ACHN (cell line): ENCODE measurements at regions not wholly inside any gene's neighbourhood (a gene's known extent, or its start where the extent isn't known, plus 50 kb on each side); places are given as distances from the start of the nearest gene placed in this dataset.
A peak's percentile ranks its signal among the peaks of the same experiment; 100 is the strongest.

Source experiments
- DNase-seq: peaks from one replicate; pipeline ENCODE4 v3.0.0-alpha.2; 2015
- in situ Hi-C: cut with HindIII; loops from 2 replicates; pipeline ENCODE4 v1.10.0; 2017; ENCODE audit warnings: low sequenced_read_pairs, low pct_ligation_motif_present, low pct_unique_long_range_greater_than_20kb

GRCh38 chr11:39462506-39462905, 1996.9 kb downstream of the LRRC4C start:
- no peak for DNase-seq
- in situ Hi-C loops, result no loop called here

- DNase-seq, result no peak
- in situ Hi-C loops, result no loop called here
These were observed 1998.4 kb downstream of the LRRC4C start for GRCh38 chr11:39461066-39461465.

GRCh38 chr11:39459606-39460005, 1999.8 kb downstream of the LRRC4C start:
- DNase-seq, result no peak
- in situ Hi-C loops, result no loop called here

- DNase-seq, result no peak
- in situ Hi-C loops, result no loop called here
These were observed 2001.0 kb downstream of the LRRC4C start for GRCh38 chr11:39458481-39458880.

- in situ Hi-C loops, result no loop called here
- DNase-seq, result no peak
These were observed 2015.9 kb downstream of the LRRC4C start for GRCh38 chr11:39443424-39444022.

GRCh38 chr11:39442177-39442576, 2017.3 kb downstream of the LRRC4C start:
- in situ Hi-C loops, result no loop called here
- DNase-seq, result no peak

DNA sequence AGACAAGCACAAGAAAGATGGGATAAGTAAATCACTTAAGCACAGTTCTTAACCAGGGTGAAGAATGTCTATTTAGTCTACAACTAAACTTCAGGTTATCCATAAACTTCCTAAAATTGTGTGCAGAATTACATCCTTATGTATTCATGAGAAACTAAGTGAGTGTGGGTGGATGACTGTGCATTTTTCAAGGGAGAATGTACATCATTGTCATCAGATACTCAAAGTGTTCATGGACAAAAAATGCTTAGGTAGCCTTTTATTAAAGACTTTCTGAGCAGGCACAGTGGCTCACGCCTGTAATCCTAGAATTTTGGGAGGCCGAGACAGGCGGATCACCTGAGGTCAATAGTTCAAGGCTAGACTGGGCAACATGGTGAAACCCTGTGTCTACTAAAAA, 2023.8 kb downstream of the LRRC4C start:
- DNase-seq, result no peak
- in situ Hi-C loops, result no loop called here

GRCh38 chr11:39434466-39434865, 2025.0 kb downstream of the LRRC4C start:
- DNase-seq, result no peak

DNA sequence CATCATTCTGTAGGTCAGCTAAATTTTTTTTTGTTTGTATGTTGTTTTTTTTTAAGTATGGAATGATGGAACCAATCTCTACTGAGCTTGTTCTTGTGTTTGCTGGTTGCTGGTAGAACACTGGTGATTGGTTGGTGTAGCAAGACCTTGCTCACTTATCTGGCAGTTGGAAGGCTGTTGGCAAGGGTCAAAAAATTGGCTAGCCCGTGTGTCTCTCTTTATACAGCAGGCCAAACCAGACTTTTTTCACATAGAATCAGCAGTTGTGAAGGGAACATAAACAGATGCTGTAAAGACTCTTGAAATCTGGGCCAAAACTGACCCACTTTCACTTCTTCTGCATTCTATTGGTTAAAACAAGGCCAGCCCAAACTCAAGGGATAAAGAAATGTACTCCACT, 2026.5 kb downstream of the LRRC4C start:
- no peak for DNase-seq
- in situ Hi-C loops, result no loop called here

More at GRCh38 chr11:39434466-39434865, 2025.0 kb downstream of the LRRC4C start:
- in situ Hi-C loops, result no loop called here

DNA sequence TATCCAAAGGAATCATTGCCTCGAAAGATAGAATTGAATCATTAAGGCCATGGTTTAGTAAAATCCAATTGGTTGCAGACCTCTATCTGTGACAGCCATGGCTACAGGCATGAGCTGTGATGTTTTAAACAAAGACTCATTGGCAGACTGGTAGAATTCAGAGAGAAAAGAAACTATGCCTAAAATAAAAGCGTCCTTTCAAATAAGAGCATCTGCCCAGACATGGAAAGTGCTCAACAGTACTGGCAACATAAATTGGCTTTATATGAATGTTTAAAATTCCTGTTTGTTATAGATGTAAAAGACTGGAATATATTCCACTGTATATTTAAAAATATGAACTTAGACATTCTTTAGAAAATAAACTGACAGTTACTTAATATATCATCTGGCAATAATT, 2034.2 kb downstream of the LRRC4C start:
- in situ Hi-C loops, result no loop called here
- DNase-seq, result no peak

GRCh38 chr11:39412117-39412516, 2047.3 kb downstream of the LRRC4C start:
- no peak for DNase-seq
- in situ Hi-C loops, result no loop called here

DNA sequence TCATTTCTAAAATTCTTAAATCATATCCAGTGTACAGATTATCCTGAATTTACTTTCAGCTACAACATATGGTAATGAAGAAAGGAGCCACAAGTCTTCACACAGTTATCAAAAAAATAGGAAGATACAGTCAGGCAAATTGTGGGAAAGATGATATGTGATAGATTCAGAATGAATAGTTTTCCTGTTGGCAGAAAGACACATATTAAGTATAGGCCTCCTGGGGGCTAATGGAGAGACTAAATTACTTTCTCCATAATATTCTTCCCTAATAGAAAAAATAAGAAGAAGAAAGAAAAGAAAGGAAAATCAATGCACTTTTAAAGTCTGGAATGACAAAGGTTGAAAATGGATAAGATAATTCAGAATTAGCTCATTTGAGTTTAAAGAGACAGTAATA, 2073.5 kb downstream of the LRRC4C start:
- in situ Hi-C loops, result no loop called here
- DNase-seq, result no peak

- DNase-seq, result peak; percentile 38
- in situ Hi-C loops, result no loop called here
These were observed 2084.3 kb downstream of the LRRC4C start for GRCh38 chr11:39374963-39375698.

- in situ Hi-C loops, result no loop called here
- no peak for DNase-seq
These were observed 2091.9 kb downstream of the LRRC4C start for GRCh38 chr11:39367534-39367933.

DNA sequence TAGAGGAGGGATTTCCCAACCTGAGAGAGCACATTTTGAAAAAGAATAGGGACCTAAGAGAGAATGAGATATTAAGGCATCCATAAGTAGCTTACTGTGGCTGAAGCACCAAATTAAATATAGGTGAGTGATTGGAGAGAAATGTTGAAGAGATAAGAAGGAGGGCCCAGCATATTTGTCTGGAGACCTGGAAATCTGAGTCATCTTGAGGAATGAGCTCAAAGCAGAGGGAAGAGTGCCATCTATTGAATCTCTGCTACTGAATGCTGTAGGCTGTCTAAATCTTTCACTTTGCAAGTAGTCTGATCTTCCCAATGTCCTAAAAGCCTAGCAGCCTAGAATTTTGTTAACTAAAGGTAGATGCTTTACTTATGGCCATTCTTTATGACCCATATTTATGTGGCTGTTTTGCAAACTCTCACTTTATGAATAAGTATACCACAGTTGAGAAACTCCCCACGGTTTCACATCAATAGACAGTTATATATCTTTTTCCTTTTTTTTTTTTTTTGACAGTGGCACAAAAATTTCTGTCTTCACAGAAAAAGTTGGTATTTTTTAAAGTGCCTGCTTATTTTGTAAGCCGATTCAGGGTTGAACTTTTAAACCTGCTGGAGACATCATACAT, 2093.5 kb downstream of the LRRC4C start:
- DNase-seq, result peak; percentile 43
- in situ Hi-C loops, result no loop called here

- in situ Hi-C loops, result no loop called here
These were observed 2095.9 kb downstream of the LRRC4C start for GRCh38 chr11:39363571-39363970.

DNA sequence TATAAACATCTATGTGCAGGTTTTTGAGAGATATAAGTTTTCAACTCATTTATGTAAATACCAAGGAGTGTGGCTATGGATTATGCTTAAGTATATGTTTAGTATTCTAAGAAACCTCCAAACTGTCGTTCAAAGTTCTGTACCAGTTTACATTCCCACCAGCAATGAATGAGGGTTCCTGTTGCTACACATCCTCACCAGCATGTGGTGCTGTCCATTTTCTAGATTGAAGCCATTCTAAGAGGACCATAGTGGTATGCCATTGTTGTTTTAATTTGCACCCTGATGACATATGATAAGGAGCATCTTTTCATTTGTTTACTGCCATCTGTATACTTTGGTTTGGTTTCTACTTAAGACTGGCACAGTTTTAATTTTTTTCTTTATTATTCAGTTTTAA, 2097.9 kb downstream of the LRRC4C start:
- no peak for DNase-seq
- in situ Hi-C loops, result no loop called here

More at GRCh38 chr11:39363571-39363970, 2095.9 kb downstream of the LRRC4C start:
- DNase-seq, result no peak

DNA sequence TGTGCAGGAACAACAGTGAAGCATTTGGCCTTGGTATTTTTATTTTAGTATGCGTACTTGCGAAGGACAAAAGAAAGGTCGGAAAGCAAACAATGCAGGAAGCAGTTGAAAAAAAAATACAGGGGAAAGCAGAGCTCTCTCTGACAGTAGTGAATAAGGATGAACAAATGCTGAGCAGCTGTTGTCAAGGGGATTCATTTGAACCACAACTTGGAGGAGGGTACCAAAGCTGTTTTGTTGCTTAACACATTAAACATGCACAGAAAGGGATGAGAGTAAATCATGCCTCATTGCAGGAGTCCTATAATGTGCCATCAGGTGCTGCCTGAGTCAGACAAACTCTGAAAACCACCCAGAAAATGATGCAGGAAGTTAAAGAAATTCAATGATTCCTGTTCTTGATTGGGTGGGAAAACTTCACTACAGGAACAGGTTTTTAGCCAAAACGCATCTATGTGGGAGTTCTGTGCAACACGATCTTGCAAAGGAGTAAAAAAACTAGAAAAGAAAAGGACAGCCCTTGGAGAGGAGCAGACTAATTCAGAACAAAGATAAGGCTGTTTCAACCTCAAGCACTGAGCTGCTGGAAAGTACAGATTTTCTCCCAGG, 2113.5 kb downstream of the LRRC4C start:
- DNase-seq, result no peak
- in situ Hi-C loops, result no loop called here

- in situ Hi-C loops, result no loop called here
These were observed 2118.0 kb downstream of the LRRC4C start for GRCh38 chr11:39341461-39341860.

More at GRCh38 chr11:39341461-39341860, 2118.0 kb downstream of the LRRC4C start:
- no peak for DNase-seq
